PC-9 (cell line): ENCODE measurements at regions not wholly inside any gene's neighbourhood (a gene's known extent, or its start where the extent isn't known, plus 50 kb on each side); places are given as distances from the start of the nearest gene placed in this dataset.

Experiments
- BruUV-seq: library from RNA; stranded (reverse); fragments of 400-500 nt; replicated peaks from 2 replicates; lab custom pipeline; 2021; lab: Mats Ljungman, UMichigan
- CTCF ChIA-PET: fragments of 300-600 bp; sonication (Branson Sonifier 250); formaldehyde crosslinking; loops from one replicate; lab custom pipeline; 2022; ENCODE audit warnings: antibody characterized with exemption; lab: Charles Lee
- POLR2A ChIA-PET: fragments of 300-600 bp; sonication (Branson Sonifier 250); formaldehyde crosslinking; loops from one replicate; lab custom pipeline; 2022; ENCODE audit warnings: antibody characterized with exemption; ENCODE audit not compliant: unreplicated experiment; lab: Charles Lee
- DNase-seq, 2 experiments: peaks; one replicate each; pipeline versions ENCODE4 v3.0.0 to v3.0.0-alpha.2; 2015 to 2022; ENCODE audit warnings: mixed read lengths in 1 of 2
- H2AFZ ChIP-seq: fragments of 200-600 bp; sonication (generic); 2 replicates; pipeline ENCODE4 v1.8.1; 2017; ENCODE audit warnings: antibody characterized with exemption
- H3F3A ChIP-seq: fragments of 200-600 bp; sonication (generic); 2 replicates; pipeline ENCODE4 v1.8.1; 2017; ENCODE audit warnings: antibody characterized with exemption, mild to moderate bottlenecking, low read depth; ENCODE audit not compliant: insufficient read depth
- H3K27ac ChIP-seq: fragments of 200-600 bp; sonication (generic); 2 replicates; pipeline ENCODE4 v1.6.1; 2016; ENCODE audit warnings: mixed run types
- H3K27me3 ChIP-seq: fragments of 200-600 bp; sonication (generic); 2 replicates; pipeline ENCODE4 v1.6.1; 2016; ENCODE audit warnings: low read depth, mixed run types; ENCODE audit not compliant: insufficient read depth
- H3K36me3 ChIP-seq: fragments of 200-600 bp; sonication (generic); 2 replicates; pipeline ENCODE4 v1.6.1; 2016; ENCODE audit warnings: low read depth, mixed run types
- H3K4me1 ChIP-seq: fragments of 200-600 bp; sonication (generic); replicated peaks from 2 replicates; pipeline ENCODE4 v1.6.1; 2016; ENCODE audit warnings: mixed run types; ENCODE audit not compliant: insufficient read depth
- H3K4me2 ChIP-seq: fragments of 200-600 bp; sonication (generic); 2 replicates; pipeline ENCODE4 v1.6.1; 2017; ENCODE audit warnings: mixed run types
- H3K4me3 ChIP-seq: fragments of 200-600 bp; sonication (generic); 2 replicates; pipeline ENCODE4 v1.6.1; 2016; ENCODE audit warnings: mixed run types
- H3K79me2 ChIP-seq: fragments of 200-600 bp; sonication (generic); 2 replicates; pipeline ENCODE4 v1.6.1; 2017; ENCODE audit warnings: low read depth, mixed run types
- H3K9me2 ChIP-seq: fragments of 200-600 bp; sonication (generic); 2 replicates; pipeline ENCODE4 v1.8.1; 2017; ENCODE audit warnings: mild to moderate bottlenecking; ENCODE audit not compliant: insufficient read depth
- H3K9me3 ChIP-seq: fragments of 200-600 bp; sonication (generic); 2 replicates; pipeline ENCODE4 v1.8.1; 2016; ENCODE audit warnings: low read depth; ENCODE audit not compliant: insufficient read depth
- H4K20me1 ChIP-seq: fragments of 200-600 bp; sonication (generic); 2 replicates; pipeline ENCODE4 v1.8.1; 2017; ENCODE audit not compliant: insufficient read depth
- CTCF ChIP-seq: fragments of 200-600 bp; sonication (generic); conservative IDR thresholded peaks from 2 replicates; pipeline ENCODE4 v1.6.1; 2017; ENCODE audit warnings: mixed run types, antibody characterized with exemption, mild to moderate bottlenecking, moderate library complexity
- EZH2 ChIP-seq: fragments of 200-600 bp; sonication (generic); IDR thresholded peaks from 2 replicates; pipeline ENCODE4 v1.8.0; 2017; ENCODE audit warnings: antibody characterized with exemption, low read depth
- intact Hi-C: fragments of 100-400 bp; cut with micrococcal nuclease; formaldehyde crosslinking; loops from one replicate; pipeline ENCODE4 v1.10.0; 2022; ENCODE audit not compliant: unreplicated experiment

GRCh38 chr6:71419217-71420094 is 130.8 kb downstream of the OGFRL1 start:
- H3K79me2 ChIP-seq, result peaks cover 52% of the 10 kb centered on the region
- H3K4me3 ChIP-seq, result peak overlapping the region; percentile 81
- TF ChIP-seq EZH2, result no peak
- TF ChIP-seq CTCF, result no peak
- H3K9me2 ChIP-seq, result no peaks in the 10 kb centered on the region
- H3K4me1 ChIP-seq, result peaks cover 31% of the 10 kb centered on the region
- peak overlapping the region; percentile 79 for H3K4me2 ChIP-seq
- CTCF ChIA-PET, result interaction anchor here (1.2 kb wide), 1 partner anchor 14 kb away, joined by 3 read pairs; no protein-coding TSS in a partner anchor
- H3K36me3 ChIP-seq, result peaks cover 28% of the 10 kb centered on the region
- BruUV-seq, result TSS peak; percentile 29
- DNase-seq, result peak in 1 of 2 experiments; percentile 18
- H3K27ac ChIP-seq, result peak overlapping the region; percentile 48
- H4K20me1 ChIP-seq, result no peaks in the 10 kb centered on the region
- intact Hi-C loops, result loop anchor here (1.0 to 5.0 kb wide), 5 partner anchors 15 to 91 kb away; no protein-coding TSS in a partner anchor
- peak overlapping the region; percentile 84 for H2AFZ ChIP-seq
- POLR2A ChIA-PET, result interaction anchor here (0.6 to 0.8 kb wide), 4 partner anchors 34 to 751 kb away, joined by 3 to 5 read pairs (median 4); no protein-coding TSS in a partner anchor
- H3K9me3 ChIP-seq, result no peaks in the 10 kb centered on the region
- no peaks in the 10 kb centered on the region for H3K27me3 ChIP-seq
- H3F3A ChIP-seq, result peaks cover 4% of the 10 kb centered on the region; the same call in 1 of the 2 replicates

DNA sequence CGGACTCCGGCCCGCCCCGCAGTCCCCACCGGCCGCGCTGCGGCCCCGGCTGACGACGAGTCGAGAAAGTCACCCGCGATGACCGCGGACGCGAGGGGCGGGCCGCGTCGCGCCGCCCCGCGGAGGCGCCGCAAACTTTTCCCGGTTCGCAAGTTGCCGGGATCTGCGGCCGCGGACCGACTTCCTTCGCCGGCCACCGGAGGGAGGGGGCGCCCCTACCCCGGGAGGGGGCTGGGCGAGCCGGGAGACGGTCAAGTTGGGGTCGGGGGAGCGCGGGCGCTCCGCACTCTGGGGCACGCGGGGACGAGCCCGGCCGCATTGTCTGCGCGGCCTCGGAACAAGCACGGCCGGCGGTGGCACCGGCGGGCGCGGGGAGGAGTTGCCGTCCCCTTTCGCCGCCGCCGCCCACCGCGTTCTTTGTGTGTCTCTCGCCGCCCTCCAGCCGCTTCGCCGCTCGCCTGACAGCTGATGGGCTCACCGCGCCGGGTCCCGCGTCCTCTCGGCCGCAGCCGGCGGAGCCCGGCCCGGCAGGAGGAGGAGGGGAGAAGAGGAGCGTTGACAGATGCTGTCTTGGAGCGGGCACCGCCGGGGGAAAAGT is 131.6 kb downstream of the OGFRL1 start:
- BruUV-seq, result no TSS peak
- CTCF ChIA-PET, result interaction anchor here (0.7 to 1.2 kb wide), 2 partner anchors 9 to 15 kb away, joined by 3 to 5 read pairs; no protein-coding TSS in a partner anchor
- TF ChIP-seq CTCF, result no peak; the same call in 1 of the 2 replicates
- no peak for TF ChIP-seq EZH2
- peaks cover 20% of the 10 kb centered on the region for H3K36me3 ChIP-seq
- H3K27me3 ChIP-seq, result no peaks in the 10 kb centered on the region
- H3K4me3 ChIP-seq, result peak overlapping the region; percentile 81
- peak overlapping the region; percentile 79 for H3K4me2 ChIP-seq
- DNase-seq, result peak in 1 of 2 experiments; percentile 43
- H3F3A ChIP-seq, result peaks cover 4% of the 10 kb centered on the region; the same call in 1 of the 2 replicates
- H2AFZ ChIP-seq, result peak overlapping the region; percentile 84
- no peaks in the 10 kb centered on the region for H4K20me1 ChIP-seq
- H3K9me2 ChIP-seq, result no peaks in the 10 kb centered on the region
- H3K27ac ChIP-seq, result peak overlapping the region; percentile 48
- peaks cover 45% of the 10 kb centered on the region for H3K79me2 ChIP-seq
- intact Hi-C loops, result loop anchor here (1.0 to 5.0 kb wide), 3 partner anchors 36 to 90 kb away; no protein-coding TSS in a partner anchor
- POLR2A ChIA-PET, result interaction anchor here (0.6 to 0.8 kb wide), 3 partner anchors 43 to 752 kb away, joined by 4 to 5 read pairs (median 4); no protein-coding TSS in a partner anchor
- no peaks in the 10 kb centered on the region for H3K9me3 ChIP-seq
- peaks cover 30% of the 10 kb centered on the region for H3K4me1 ChIP-seq
